ENCODE measurements at regions not wholly inside any gene's neighbourhood (a gene's known extent, or its start where the extent isn't known, plus 50 kb on each side); places are given as distances from the start of the nearest gene placed in this dataset.

DNA sequence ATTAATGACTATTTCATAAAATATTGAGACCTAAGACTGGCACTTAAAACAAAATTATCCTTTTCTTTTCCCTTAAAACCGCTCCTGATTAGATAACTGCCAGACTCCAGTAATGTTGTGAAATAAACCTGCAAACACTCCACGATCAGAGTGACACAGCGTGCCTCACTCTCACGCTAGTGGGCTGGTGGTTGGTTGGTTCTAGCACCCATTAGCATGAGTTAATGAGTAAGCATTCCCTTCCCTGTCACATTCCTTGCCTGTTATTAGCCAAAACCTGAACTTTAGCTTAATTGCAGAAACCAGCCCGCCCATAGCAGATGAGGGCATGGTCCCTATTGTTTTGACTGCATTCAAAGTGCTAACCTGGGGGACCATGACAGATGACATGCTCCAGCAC lies 193.4 kb downstream of the CD83 start:
- TF ChIP-seq CTCF (conservative IDR thresholded peaks at IDR 0.05; ENCODE audit: low read length) (no peak), EZH2phosphoT487 (IDR thresholded peaks at IDR 0.05; ENCODE audit: borderline replicate concordance, low read depth, low read length) (no peak)
